Spleen (tissue), 7 donors: ENCODE measurements at regions not wholly inside any gene's neighbourhood (a gene's known extent, or its start where the extent isn't known, plus 50 kb on each side); places are given as distances from the start of the nearest gene placed in this dataset.

ENCODE experiments used
- POLR2A ChIP-seq, 3 donors: fragments of 450-650 bp; IDR thresholded peaks; one replicate each; pipeline ENCODE4 v1.5.1; 2017; ENCODE audit warnings: antibody characterized with exemption in 3 of 3, mild to moderate bottlenecking in 1 of 3
- POLR2AphosphoS5 ChIP-seq, 3 donors: sonication (generic); formaldehyde crosslinking; IDR thresholded peaks; one replicate each; pipeline ENCODE4 v1.5.1; 2017; ENCODE audit warnings: antibody characterized with exemption in 3 of 3
- TF ChIP-seq, protein P1 (sequence below), 11 experiments: fragments of 200-600 bp in 7 of 11; fragments of 450-650 bp in 4 of 11; sonication (generic) in 4 of 11; IDR thresholded peaks in 8 of 11; conservative IDR thresholded peaks in 3 of 11; 1 replicate in 7 of 11; 2 replicates in 4 of 11; pipeline versions ENCODE4 v1.4.0 to v1.8.0; 2016 to 2021; ENCODE audit warnings: antibody characterized with exemption in 11 of 11, inconsistent platforms in 4 of 11, mild to moderate bottlenecking in 1 of 11
- donor health status: DM: no; HTN: no; CAD: no; lungs with moderate emphysema.
- donor health status: DM: no; HTN: no; CAD: no.
- donor health status: DM: no; HTN: no; CAD: no.

DNA sequence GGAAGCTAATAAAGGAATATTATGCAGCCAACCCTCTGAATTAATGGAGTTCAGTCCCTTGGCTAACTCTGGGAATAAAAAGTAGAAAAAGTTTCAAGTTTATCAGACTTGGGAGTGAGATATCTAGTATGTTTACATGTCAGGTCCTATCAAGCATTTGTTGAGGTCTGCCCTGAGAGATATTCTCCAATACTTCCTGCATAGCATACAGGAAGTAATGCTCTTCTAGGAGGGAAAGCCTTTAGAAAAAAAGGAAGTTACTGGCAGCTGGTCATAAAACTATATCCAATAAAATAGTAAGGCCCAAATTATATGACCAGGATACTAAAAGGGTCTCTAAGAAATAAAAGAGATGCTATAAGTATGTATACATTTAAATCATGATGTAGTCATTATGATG is 594.1 kb upstream of the FTMT start:
- TF ChIP-seq POLR2AphosphoS5 (IDR thresholded peaks at IDR 0.05) = no peak
- TF ChIP-seq, protein P1, sequence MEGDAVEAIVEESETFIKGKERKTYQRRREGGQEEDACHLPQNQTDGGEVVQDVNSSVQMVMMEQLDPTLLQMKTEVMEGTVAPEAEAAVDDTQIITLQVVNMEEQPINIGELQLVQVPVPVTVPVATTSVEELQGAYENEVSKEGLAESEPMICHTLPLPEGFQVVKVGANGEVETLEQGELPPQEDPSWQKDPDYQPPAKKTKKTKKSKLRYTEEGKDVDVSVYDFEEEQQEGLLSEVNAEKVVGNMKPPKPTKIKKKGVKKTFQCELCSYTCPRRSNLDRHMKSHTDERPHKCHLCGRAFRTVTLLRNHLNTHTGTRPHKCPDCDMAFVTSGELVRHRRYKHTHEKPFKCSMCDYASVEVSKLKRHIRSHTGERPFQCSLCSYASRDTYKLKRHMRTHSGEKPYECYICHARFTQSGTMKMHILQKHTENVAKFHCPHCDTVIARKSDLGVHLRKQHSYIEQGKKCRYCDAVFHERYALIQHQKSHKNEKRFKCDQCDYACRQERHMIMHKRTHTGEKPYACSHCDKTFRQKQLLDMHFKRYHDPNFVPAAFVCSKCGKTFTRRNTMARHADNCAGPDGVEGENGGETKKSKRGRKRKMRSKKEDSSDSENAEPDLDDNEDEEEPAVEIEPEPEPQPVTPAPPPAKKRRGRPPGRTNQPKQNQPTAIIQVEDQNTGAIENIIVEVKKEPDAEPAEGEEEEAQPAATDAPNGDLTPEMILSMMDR (IDR thresholded peaks at IDR 0.05 in 8 of 11, conservative IDR thresholded peaks at IDR 0.05 in 3 of 11) = no peak
- TF ChIP-seq POLR2A (IDR thresholded peaks at IDR 0.05) = no peak
